ENCODE measurements at regions not wholly inside any gene's neighbourhood (a gene's known extent, or its start where the extent isn't known, plus 50 kb on each side); places are given as distances from the start of the nearest gene placed in this dataset.
A peak's percentile ranks its signal among the peaks of the same experiment; 100 is the strongest.
"Not testable (repeated sequence)": the region's sequence is repeated elsewhere in the genome, so short reads cannot be mapped to it uniquely, and the experiment has no call there.

GRCh38 chr2:8243748-8244400 lies 438.0 kb upstream of the ID2 start:
- DNase-seq (ENCODE audit: low read depth, low spot score): no peak

- no peak for DNase-seq (ENCODE audit: low read depth, low spot score)
These were observed 437.2 kb upstream of the ID2 start for GRCh38 chr2:8244639-8245038.

GRCh38 chr2:8246137-8246536 lies 435.7 kb upstream of the ID2 start:
- DNase-seq (ENCODE audit: low read depth, low spot score): no peak

- DNase-seq (ENCODE audit: low read depth, low spot score): peak; percentile 48
These were observed 433.8 kb upstream of the ID2 start for GRCh38 chr2:8247905-8248622.

GRCh38 chr2:8248623-8248957 lies 433.3 kb upstream of the ID2 start:
- DNase-seq (ENCODE audit: low read depth, low spot score): peak; percentile 20

DNA sequence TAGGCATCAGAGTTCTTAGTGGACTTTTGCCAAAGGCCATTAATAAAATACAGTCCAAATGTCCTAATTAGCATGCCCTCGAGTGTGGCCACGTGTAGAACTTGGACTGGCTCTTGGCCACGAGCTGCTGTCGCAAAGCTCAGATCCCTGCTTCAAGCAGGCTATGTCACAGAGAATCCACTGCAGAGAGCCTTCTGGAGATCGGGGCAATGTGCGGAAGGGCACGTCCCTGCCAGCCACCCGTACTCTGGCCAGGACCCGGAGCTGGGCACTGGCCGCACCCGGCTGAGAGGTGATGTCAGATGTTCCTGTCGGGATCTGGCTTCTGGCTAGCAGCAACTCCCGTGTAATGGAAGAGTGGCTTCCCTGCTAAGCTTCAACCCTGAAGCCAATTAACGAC lies 432.7 kb upstream of the ID2 start:
- DNase-seq (ENCODE audit: low read depth, low spot score): peak; percentile 22

DNA sequence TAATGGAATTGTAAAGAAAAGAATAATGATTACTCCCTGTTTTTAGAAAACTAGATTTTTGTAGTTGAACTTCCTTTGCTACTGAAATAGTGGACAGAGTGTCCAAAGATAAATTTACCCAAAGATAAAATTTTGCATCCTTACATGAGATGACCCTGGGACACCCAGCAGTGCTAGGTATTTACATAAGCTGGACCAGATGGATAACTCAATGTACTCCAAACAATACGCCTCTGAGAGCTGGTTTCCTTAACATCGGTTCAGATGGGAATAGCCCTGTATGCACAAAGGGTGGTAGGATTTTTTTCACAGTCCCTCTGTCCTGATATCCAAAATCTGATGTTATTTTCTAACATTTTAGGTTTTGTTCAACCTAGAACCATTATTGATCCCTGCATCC lies 432.1 kb upstream of the ID2 start:
- no peak for DNase-seq (ENCODE audit: low read depth, low spot score)

DNA sequence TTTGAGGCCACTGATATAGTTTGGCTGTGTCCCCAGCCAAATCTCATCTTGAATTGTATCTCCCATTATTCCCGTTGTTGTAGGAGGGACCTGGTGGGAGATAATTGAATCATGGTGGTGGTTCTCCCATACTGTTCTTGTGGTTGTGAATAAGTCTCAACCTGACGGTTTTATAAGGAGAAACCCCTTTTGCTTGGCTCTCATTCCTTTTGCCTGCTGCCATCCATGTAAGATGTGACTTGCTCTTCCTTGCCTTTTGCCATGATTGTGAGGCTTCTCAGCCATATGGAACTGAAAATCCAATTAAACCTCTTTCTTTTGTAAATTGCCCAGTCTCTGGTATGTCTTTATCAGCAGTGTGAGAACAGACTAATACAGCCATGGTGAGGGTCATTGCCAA lies 431.6 kb upstream of the ID2 start:
- not testable (repeated sequence) for DNase-seq (ENCODE audit: low read depth, low spot score)

DNA sequence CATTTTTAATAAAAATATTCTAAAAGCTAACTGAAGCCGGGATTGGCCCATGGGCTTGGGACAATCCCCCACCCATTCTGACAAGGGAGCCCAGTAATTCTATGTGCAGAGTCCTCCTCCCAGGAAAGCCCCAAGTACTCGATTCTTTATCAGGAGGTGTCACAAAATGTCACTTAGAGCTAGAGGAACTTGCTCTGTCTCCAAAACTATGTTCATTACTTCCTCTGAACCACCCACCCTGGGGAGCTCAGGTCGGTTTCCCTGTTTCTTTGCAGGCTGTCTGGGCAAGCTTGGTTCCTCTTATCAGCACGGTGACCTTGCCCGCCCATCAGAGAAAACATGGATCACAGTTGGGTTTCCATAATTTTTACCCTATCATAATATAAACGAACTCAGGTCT lies 430.6 kb upstream of the ID2 start:
- DNase-seq (ENCODE audit: low read depth, low spot score): no peak

- no peak for DNase-seq (ENCODE audit: low read depth, low spot score)
These were observed 430.0 kb upstream of the ID2 start for GRCh38 chr2:8251856-8252255.

GRCh38 chr2:8252997-8253694 lies 428.7 kb upstream of the ID2 start:
- peak; percentile 25 for DNase-seq (ENCODE audit: low read depth, low spot score)

DNA sequence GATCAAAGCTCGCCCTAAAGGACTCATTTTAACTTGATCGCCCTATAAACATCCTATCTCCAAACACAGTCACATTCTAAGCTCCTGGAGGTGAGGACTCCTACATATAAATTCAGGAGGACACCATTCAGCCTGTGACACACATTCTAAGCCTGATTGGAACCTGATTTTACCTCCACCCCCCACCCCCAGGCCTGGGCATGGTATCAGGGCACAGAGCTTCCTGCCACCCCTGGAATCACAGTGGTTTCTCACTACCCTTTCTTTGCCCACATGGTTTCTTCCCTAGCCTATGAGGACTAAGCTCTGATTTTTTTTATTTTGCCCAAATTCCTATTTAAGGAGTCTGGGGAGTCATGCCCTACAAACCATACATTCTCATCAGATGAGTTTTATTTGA lies 428.1 kb upstream of the ID2 start:
- DNase-seq (ENCODE audit: low read depth, low spot score): no peak

- not testable (repeated sequence) for DNase-seq (ENCODE audit: low read depth, low spot score)
These were observed 427.6 kb upstream of the ID2 start for GRCh38 chr2:8254214-8254613.

- DNase-seq (ENCODE audit: low read depth, low spot score): no peak
These were observed 426.9 kb upstream of the ID2 start for GRCh38 chr2:8254791-8255447.

DNA sequence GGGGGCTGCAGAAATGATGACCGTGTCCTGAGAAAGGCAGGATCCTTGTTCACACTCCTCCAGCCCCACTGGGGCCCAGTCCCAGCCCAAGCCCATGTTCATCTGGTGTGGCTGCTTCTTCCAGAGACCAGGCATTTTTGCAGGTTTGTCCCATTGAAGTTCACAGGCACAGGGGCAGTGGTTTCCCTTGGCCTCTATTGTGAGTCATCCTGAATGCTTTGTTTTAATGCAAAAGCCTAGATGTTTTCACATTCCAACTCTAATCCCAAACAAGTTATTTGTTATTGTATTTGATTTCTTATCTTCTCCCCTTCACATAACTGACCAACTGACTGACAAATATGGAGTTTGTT lies 426.4 kb upstream of the ID2 start:
- DNase-seq (ENCODE audit: low read depth, low spot score): peak; percentile 62

- DNase-seq (ENCODE audit: low read depth, low spot score): no peak
These were observed 425.0 kb upstream of the ID2 start for GRCh38 chr2:8256905-8257304.

DNA sequence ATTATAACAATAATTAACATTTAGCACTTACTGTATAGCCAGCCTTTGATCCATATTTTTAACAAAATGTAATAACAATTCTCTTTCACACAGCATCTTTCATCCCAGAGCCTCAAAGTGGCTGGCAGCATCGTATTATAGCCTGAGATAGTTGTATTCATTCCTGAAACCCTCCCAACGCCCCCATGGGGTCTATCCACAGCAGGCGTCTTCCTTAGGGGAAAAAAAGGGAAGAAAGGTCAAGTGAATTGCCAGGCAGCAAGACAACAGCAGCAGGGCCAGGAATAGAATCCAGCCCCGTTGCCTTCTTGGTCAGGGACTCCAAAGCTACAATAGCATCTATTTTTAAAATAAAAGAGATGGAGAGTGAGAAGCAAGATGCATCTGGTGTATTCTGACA lies 424.4 kb upstream of the ID2 start:
- DNase-seq (ENCODE audit: low read depth, low spot score): no peak

DNA sequence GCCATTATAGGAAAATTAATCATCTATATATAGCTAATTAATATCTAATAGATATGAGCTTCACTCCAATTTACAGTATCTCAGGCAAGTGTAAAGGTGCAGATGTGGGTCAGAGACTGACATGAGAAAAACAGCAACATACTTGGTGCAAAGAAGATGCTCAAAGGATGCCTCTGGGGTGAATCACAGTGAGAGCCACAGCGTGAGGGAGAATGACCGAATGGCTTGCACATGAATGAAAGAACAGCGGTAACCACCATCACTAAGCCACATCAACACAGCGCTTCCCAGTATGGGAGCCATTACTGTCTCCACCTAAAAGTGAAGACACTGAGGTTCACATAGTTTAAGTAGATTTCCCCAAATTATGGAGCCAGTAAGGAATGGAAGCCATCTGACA lies 423.4 kb upstream of the ID2 start:
- peak; percentile 12 for DNase-seq (ENCODE audit: low read depth, low spot score)

DNA sequence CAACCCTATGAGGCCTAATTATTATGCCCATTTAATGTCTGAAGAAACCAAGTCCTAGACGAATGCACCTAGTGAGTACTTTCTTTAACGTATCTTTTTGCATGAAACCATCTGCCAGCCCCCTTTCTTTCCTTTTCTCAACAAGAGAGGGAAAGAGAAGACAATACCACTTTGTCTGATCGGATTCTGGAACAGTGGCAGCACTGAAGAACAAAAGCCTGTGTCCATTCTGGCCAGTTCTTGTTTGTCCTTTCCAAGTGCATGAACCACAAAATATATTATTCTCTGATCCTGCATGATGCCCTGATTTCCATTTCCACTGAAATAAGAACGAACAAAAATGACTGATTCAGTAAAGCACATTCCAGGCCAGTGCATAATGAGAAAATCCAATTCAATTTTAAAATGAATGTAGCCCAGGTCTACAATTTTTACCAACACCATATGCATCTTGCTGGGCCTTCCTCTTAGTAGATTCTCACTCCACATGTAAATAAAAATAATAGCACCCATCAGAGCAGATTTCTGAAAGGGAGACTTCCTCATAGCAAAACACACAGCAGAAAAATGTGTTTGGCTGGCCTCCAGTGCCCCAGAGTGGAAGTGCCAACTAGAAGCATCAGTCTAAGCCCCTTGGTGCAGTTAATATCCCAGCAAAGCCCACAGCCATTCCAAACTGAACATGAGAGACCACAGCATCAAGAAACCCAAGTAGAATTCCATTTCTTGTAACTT lies 422.6 kb upstream of the ID2 start:
- DNase-seq (ENCODE audit: low read depth, low spot score): peak; percentile 37

DNA sequence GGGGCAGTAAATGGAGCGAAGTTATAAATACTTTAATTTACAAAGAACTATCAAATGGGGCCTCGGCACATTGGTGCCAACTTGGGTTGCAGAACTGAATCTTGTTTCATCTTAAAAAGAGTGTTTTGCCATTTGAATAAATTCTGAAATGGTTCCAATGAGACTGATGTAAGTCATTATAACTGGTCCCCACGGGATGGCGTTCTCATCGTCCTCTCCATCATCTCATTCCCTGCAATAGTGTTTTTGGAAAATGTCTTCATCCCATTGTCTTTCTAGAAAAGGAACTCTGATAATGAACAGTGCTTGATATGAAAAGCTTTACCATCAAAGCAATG lies 422.0 kb upstream of the ID2 start:
- DNase-seq (ENCODE audit: low read depth, low spot score): no peak

DNA sequence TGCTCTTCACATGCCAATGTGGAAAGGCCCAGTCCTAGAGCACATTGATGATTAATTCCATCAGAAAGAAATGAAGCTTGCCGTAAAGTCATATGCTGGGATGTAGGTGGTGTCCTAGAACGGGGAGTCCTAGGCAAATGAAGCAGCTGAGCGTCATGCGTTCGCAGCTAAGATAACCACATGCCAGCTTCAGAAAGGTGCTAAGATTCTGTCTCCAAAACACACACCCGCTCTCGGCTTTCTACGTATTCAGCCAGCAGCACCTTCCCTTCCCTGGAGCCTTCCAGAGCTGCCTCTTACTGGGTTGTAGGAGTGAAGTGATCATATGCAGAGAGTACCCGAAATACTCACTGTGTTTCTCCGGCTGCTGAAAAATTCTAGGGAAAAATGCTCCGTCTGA lies 421.6 kb upstream of the ID2 start:
- no peak for DNase-seq (ENCODE audit: low read depth, low spot score)

GRCh38 chr2:8263901-8264300 lies 418.0 kb upstream of the ID2 start:
- DNase-seq (ENCODE audit: low read depth, low spot score): no peak

All from astrocyte of the hippocampus (primary cell).